ENCODE measurements at regions not wholly inside any gene's neighbourhood (a gene's known extent, or its start where the extent isn't known, plus 50 kb on each side); places are given as distances from the start of the nearest gene placed in this dataset.
"Not testable (repeated sequence)": the region's sequence is repeated elsewhere in the genome, so short reads cannot be mapped to it uniquely, and the experiment has no call there.

- DNase-seq (ENCODE audit: low read depth): no peak
These were observed 51.9 kb upstream of the SPDL1 start for GRCh38 chr5:169531631-169532030.

DNA sequence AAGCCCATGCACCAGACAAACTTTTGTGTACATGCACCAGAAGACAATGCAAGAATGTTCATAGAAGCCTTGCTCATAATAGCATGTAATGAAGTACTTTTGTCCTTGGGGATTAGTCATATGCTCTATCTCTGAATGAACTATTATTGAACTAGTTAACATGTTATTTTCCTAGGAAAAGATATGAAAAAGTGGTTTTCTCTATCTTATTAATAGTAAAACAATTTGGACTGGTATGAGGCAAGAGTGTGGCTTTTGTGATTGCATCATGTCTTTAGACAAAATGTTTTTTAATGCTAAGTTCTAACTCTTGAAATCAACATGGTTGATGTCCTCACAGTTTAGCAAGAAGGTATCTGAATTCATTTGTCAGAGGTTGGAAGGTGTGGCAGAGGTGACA lies 55.7 kb upstream of the SPDL1 start:
- DNase-seq (ENCODE audit: low read depth): no peak

- DNase-seq (ENCODE audit: low read depth): no peak
These were observed 56.5 kb upstream of the SPDL1 start for GRCh38 chr5:169527066-169527465.

DNA sequence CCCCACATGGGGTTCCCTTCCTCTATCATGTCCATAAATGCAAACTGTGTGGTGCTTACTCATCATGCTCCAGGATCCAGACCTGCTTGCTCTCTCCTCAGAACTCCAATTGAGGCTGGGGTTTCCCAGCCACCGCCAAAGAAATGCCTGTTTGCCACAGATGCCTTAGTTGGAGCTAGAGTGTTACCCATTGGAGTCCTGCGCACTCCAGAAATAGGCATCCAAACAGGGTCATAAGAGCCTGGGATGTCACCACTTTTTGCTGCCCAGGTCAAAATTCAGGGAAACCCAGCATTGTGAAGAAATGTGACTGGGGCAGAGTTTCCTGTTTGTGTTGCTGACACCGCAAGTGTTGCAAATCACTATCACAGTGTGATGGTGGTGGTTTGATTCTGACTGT lies 60.7 kb upstream of the SPDL1 start:
- DNase-seq (ENCODE audit: low read depth): no peak

GRCh38 chr5:169521366-169521983 lies 62.1 kb upstream of the SPDL1 start:
- no peak for DNase-seq (ENCODE audit: low read depth)

DNA sequence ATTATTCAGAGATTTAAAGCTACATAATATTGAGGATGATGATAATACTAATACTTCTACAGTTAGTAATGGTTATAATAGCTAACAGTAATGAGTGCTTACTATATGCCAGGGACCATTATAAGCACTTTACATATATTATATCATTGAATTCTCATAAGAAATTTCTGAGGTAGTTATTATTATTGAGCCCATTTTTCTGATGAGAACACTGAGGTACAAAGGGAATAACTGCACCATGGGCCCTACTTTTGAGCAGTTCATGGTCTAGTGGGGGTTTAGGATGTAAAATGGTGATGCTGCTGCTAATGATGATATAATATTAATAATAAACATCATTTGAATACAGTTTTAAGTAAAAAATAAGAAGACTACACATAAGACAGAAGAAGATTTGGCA lies 64.2 kb upstream of the SPDL1 start:
- DNase-seq (ENCODE audit: low read depth): no peak

DNA sequence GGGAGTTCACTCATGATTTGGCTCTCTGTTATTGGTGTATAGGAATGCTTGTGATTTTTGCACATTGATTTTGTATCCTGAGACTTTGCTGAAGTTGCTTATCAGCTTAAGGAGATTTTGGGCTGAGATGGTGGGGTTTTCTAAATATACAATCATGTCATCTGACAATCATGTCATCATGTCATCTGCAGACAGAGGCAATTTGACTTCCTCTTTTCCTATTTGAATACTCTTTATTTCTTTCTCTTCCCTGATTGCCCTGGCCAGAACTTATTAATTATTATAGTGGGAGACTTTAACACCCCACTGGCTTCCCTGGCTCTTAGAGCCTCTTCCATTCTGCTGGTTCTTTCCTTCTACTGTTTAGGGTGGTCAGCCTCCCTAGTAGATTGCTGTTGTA lies 64.8 kb upstream of the SPDL1 start:
- not testable (repeated sequence) for DNase-seq (ENCODE audit: low read depth)

GRCh38 chr5:169512385-169512784 lies 71.2 kb upstream of the SPDL1 start:
- no peak for DNase-seq (ENCODE audit: low read depth)

- DNase-seq (ENCODE audit: low read depth): no peak
These were observed 71.9 kb upstream of the SPDL1 start for GRCh38 chr5:169511708-169512107.

- no peak for DNase-seq (ENCODE audit: low read depth)
These were observed 76.5 kb upstream of the SPDL1 start for GRCh38 chr5:169507051-169507450.

DNA sequence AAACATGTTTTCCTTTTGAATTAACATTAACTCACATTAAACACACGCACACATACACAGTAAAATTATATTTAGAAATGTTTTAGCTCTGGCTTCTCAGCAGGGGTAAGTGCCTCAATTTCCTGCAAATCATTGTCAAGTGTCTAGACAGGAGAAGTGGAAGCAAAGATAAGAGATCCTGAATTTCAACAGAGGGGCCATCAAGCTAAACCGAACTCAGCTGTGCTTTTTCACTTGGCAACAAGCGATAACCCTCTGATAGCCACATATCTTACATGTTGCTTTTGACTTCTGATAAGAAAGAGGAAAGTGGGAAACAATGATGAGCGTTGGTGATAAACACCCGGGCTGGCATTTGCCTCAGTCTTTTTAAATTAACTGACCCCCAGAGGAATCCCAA lies 79.7 kb upstream of the SPDL1 start:
- DNase-seq (ENCODE audit: low read depth): no peak

GRCh38 chr5:169499990-169500505 lies 83.5 kb upstream of the SPDL1 start:
- DNase-seq (ENCODE audit: low read depth): no peak

- no peak for DNase-seq (ENCODE audit: low read depth)
These were observed 86.7 kb upstream of the SPDL1 start for GRCh38 chr5:169496878-169497277.

GRCh38 chr5:169494941-169495548 lies 88.5 kb upstream of the SPDL1 start:
- DNase-seq (ENCODE audit: low read depth): no peak

GRCh38 chr5:169494383-169494935 lies 89.1 kb upstream of the SPDL1 start:
- DNase-seq (ENCODE audit: low read depth): no peak

DNA sequence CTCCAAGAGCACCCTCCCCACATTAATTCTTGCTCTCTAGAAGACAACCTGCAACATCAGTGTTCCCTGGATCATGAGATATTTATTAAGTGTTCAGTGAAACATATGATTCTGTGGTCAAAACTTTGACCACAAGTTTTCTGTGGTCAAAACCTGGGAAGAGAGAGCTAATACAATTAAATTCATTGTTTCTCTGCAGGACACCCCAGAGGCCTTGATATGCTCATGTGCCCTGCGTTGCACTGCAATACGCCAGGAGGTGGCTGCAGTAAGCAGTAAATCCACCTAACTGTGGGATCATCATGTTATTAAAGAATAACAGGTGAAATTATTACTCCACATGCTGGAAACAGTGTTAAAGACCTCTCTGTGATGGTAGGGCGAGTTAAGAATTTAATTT lies 109.3 kb upstream of the SPDL1 start:
- no peak for DNase-seq (ENCODE audit: low read depth)

DNA sequence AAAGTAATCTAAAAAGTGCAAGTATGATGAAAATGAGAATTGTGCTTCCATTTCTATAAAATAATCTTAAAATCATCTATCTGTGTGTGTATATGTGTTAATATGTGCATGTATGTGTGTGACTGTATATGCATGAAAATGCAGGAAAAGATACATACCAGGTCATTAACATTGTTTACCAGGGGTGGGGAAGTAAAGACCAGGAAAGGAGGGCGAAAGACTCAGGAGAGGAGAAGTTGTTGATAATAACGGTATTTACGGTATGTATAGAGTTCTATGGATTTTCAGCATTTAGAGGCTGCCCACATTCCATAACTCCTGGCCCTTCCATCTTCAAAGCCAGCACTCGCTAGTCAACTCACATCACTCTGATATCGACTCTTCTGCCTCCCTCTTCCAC lies 111.0 kb upstream of the SPDL1 start:
- DNase-seq (ENCODE audit: low read depth): no peak

DNA sequence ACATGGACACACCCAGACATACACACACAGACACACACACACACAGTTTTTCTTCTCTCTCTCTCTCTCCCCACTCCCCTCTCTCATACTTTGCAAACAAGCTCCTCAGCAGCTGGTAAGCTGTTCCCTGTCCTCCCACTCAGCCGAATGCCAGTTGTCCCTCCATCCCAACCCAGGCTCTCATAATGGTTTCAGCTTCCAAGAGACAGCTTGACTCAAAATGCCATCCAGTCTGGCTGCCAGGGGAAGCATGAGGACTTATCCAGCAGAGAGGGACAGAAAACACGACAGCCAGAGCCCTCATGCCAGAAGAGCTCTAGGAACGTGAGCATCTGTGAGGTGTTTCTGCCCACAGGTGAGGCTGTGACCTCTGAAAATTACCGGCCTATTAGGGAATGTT lies 112.6 kb upstream of the SPDL1 start:
- DNase-seq (ENCODE audit: low read depth): no peak

DNA sequence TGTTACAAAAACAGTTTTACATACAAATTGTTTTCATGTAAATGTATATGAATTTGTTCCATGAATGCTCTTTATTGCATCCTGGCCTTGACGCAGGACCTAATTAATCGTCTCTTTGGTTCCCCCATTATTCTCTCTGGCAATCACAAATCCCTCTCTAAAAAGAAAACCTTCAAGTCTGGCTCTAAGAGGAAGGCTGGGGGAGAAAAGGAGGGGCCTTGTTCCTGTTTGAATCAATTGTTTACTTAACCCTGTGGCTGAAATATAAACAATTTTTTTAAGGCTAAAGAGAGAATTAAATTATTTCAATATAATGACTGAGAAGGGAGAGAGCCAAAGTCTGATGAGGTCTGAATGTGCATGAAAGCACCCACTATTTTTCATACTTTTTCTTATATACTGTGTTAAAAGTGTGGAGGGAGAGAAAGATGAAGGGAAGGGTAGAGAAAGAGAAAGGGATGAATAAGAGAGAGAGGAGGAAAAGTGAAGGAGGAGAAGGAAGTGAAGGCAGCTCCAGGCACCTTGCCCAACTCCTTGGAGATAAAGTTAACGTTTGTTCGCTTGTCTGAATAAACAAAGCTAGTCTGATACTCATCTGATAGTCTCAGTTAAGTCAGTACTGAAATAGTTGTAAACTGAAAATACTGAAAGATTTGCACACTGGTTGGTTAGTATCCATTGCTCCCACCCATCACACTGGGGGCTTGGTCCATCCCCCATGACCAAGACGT lies 116.4 kb upstream of the SPDL1 start:
- DNase-seq (ENCODE audit: low read depth): no peak

DNA sequence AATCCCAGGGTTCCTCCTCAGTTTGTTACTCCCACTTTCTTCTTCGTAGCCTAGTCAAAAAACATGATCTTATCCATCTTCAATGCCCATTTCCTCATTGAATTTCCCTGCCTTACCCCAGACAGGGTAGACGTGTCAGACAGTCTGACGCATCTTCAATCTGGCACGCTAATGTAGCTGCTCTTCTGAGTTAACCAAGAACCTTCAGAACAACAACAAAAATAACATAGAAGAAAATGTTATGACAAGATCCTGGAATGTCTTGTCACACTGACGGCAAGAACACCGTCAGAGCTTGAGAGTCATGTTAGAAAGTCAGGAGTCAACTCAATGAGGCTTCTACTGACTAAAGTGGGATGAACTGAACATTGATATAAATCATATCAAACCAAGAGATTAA lies 122.7 kb upstream of the SPDL1 start:
- no peak for DNase-seq (ENCODE audit: low read depth)

- DNase-seq (ENCODE audit: low read depth): no peak
These were observed 123.5 kb upstream of the SPDL1 start for GRCh38 chr5:169460123-169460522.

GRCh38 chr5:169458221-169458620 lies 125.4 kb upstream of the SPDL1 start:
- no peak for DNase-seq (ENCODE audit: low read depth)

GRCh38 chr5:169450464-169450863 lies 133.1 kb upstream of the SPDL1 start:
- DNase-seq (ENCODE audit: low read depth): peak; percentile 81
